Fibroblast of peridontal ligament (primary cell): ENCODE measurements at regions not wholly inside any gene's neighbourhood (a gene's known extent, or its start where the extent isn't known, plus 50 kb on each side); places are given as distances from the start of the nearest gene placed in this dataset.
A peak's percentile ranks its signal among the peaks of the same experiment; 100 is the strongest.

Experiments
- DNase-seq: peaks from one replicate; pipeline ENCODE4 v3.0.0-alpha.2; 2010; ENCODE audit errors: extremely low read depth

DNA sequence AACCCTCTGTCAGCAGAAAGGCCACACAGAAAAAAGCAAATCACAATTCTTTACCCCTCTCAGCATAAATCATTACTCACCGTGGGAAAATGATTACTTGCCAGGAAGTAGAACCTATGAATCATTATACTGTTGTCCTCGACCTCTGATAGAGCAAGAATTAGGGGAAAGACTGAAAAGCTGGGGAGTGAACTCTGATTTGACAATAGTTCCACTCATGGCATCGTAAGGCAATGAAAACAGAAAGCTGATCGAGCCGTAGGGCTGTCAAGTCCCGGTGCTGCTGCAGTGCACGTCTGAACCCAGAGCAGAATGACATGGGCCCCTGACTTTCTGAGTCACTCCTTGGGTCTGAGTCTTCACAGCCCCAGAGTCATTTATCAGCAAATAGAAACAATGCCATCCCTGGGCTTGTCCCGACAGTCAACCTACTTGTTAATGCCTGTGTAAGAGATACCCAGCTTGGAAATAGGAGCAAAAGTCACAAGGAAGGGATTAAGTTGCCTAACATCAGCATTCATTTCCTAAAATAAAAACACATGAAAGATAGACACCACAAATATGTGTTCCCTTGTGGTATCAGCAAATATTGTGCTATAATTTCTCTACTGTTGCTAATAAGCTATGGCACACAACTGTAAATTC, 224.8 kb upstream of the MARCKS start:
- peak; percentile 91 for DNase-seq

DNA sequence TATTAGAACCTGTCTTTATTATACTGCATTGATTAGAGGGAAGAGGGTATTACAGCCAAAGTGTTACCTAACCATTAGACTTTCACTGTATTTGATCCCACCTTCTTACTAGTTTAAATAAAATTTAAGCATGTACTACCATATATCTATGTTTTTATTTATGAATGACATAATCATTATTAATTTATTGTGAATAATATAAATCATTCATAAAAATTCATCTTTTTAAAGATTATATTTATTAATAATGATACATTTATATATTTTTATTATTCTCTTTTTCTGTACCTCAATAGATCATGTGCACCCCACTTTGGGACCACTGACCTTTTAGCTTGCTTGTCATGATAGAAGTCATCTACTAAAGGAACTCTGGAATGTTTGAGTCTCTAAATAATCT, 223.5 kb upstream of the MARCKS start:
- DNase-seq: no peak

DNA sequence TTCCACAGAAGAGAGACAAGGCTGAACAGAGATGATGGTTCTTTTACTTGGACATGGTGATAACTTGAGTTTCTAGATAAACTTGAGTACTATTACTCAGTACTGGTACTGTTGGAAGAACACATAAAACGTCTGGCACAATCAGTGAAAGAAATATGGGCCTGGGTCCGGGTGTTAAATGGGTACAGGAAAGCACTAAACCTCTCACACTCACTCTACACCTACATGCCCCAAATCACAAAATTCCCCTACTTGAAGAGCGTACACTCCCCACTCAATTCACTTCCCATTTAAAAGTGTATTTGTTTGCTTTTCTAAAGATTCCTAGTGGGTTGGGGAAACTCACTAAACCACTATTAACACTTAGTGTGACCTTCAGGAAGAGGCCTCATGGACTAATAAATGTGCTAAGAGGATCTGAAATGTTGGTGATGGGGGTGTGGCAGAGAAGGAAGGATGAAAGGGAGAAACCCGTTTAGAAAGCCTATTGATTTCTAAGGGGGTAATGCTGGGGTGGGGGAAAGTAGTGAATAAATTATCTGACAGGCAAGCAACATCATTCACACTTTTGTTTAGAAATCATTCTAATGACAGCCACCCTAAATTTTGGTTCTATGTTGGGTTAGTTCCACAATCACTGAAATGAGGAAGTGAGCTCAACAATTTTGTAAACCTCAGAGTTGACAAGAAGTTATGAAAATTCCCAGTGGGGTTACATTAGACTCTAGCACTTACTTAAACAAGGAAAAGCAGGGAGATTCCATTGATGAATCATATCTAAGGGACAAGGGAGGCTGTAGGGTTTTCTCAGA, 222.6 kb upstream of the MARCKS start:
- peak; percentile 84 for DNase-seq

DNA sequence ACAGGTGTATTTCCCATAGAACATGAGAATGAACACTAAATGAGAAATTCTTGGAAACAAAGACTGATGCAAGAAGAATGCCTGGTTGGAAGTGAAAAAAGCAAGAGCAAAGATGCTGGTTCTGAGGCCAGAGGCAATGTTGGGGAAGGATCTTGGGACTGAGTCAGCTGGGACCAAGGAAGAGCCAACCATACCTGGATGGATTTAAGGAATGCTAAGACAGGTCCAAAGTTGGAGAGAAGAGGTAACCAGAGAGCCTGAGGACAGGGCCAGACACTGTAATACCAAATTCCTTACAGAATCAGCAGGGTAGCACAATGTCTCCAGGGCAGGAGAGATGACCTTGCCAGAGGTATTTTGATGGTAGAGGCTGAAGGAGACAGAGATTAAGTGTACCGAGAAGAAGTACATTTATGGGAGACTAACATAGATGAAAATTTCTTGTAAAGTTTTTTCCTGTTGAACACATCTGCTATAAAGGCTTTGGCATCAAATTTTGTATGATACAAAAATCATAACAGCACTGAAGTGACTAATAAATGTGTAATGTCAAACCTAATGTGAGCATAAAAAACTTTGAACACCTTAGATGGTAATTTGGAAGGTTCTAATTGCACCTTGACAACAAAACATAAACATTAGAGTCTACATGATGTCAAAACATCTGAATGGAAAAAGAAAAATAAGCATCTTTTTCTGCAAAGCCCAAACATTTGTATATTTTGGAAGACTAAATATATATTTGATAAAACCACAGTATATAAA, 221.7 kb upstream of the MARCKS start:
- no peak for DNase-seq

DNA sequence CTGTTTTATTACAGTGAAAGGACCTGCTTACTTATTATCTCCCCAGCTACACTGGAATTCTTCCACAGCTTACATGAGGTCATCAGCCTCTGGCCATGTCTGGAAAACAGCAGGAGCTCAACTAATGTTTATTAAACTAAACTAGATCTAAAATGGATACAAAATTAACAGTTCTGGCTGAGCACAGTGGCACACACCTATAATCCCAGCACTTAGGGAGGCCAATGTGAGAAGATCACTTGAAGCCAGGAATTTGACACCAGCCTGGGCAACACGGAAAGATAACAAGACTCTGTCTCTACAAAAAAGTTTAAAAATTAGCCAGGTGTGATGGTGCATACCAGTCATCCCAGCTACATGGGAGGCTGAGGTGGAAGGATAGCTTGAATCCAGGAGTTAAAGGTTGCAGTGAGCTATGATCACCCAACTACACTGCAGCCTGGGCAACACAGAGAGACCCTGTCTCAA, 220.8 kb upstream of the MARCKS start:
- DNase-seq: no peak

DNA sequence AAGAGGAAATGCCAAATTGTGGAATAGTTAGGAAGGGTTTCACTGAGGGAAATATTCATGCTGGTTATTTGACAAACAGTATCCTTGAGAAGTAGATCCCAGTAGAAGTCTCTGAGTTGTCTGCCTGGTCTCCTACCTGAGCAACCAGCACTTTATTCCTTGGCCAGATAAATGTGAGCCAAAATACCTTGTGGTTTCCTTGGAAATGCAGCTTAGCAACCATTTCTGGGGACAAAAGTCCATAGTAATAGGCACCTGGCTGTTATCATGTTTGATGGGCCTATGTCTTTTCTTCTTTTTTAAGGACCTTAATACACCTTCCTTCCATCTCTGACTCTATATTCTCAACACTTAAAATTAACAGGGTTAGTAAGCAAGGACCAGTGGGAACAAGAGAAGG, 217.1 kb upstream of the MARCKS start:
- no peak for DNase-seq

DNA sequence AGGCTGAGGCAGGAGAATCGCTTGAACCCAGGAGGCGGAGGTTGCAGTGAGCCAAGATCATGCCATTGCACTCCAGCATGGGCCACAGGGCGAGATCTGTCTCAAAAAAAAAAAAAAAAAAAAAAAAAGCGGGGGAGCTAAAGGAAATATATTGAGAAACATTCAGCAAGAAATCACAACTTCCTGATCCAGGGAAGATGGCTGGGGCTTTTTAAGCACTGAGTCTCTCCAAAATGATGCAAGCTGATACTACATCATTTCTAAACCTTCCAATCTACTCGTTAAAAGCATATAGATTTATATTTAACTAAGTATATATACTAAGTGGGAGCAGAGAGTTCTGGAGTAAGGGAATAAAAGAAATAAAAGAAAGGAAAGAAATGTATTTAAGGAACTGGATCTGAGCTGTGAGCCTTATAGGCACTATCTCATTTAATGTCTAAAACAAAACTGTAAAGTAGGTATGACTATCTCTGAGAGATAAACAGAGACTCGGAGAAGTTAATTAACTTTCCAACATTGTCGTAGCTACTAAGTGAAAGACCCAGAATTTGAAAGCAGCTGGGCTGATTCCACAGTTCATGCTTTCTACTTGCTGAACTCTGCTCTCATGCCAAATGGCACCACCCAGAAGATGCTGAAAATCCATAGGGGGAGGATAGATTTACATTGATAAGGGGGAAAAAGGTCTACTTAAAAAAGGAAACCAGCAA, 215.0 kb upstream of the MARCKS start:
- no peak for DNase-seq

DNA sequence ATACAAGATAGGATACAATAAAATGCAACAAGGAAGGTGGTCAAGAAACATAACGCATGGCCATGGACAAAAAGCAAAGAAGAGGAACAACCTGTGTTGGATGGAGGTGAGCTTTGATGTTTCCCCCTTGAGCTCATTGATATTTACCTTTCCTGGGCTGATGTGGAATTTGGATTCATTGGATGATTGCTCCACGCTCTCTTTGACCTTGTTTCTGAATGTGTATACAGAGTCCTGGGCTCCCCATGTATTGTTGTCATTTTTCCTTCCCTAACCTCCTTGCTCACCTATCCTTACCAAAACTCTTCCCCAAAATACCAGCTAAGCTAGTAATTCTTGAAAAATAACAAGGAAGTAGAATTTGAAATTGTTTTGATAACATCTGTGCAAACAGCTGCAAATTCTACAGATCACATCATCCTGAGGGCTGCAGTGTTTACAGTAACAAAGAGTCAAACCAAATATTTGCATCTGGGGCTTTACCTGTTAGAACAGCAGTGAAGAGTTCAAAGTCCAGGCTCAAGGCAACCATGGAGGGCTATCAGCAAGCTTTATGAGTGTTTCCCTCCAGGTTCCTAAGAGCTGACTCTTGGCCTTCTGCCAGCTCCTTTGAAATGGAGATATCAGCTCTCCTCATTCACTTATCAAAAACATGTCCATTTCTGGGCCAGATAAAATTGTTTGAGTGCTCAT, 214.3 kb upstream of the MARCKS start:
- DNase-seq: no peak

DNA sequence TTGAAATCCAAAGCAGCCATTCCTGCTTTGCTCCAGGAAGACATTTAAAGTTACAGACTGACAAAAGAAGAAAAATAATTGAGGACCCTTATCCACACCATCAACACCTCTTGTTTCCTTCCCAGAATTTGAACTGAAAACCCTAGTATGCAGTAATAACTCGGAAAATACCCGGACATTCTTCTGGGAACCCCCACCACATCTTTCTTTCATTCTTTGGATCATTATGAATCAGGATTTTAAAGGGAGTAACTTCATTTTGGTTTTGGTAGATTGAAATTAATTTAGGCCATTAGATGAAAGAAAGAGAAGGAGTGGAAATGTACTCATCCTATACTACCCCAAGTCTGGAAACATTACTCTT, 213.8 kb upstream of the MARCKS start:
- DNase-seq: no peak

DNA sequence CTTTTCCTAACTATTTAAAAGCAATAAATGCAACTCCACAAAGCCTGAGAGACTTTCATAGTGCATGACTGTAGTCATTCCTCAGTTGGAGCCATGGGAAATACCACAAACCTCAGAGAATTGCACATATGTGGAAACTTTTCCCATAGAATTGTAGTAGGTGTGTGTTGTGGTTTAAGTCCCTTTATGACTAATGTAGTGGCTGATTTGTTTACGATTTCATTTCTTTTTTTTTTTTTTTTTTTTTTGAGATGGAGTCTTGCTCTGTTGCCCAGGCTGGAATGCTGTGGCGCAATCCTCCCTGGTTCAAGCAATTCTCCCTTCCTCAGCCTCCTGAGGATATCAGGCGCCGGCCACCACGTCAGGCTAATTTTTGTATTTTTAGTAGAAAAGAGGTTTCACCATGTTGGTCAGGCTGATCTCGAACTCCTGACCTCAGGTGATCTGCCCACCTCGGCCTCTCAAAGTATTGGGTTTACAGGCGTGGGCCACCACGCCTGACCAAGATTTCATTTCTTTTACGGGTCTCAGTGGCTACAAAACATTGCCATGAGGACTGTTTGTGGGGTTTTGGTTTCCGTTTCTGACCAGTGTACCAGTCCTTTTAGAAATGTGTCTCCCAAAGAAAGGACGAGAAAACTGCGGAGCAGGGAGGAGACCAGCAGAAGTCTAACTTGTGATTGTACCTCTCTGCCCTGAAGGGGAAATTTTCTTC, 212.1 kb upstream of the MARCKS start:
- peak; percentile 99 for DNase-seq

DNA sequence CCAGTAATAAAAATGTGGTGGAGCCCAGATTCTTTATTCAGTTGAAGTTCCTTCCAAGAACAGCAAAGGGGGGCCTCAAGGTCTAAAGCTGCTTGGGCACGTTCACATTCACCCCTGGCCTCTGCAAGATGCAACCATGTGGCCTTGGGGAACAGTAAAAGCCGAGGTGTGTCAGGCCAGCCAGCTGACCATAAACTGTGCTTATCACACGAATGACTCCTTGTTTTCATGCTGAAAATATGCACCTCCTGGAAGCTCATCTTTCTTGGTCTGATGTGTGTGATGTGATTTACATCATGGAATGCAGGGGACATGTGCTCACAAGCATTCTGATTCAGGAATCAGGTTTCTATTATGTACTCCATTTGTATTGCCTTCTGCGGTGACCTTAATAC, 211.6 kb upstream of the MARCKS start:
- peak; percentile 78 for DNase-seq

DNA sequence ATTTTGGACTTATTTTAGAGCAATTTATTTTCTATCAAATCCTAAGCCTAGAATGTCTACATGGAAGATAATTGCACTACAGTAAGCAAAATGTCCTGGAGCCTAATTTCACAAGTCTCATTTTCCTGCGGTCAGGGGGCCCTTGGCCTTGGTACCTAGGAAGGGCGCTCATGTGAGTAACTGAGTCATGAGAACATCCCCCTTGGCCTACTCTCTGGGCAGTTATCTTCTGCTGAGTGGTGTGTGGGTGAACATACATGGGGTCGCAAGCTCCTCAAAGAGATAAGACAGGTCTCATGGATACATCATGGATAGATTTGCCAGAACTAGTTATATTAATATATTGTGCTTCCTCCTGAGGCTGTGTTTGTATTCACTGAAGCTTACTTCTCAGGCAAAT, 211.2 kb upstream of the MARCKS start:
- no peak for DNase-seq

DNA sequence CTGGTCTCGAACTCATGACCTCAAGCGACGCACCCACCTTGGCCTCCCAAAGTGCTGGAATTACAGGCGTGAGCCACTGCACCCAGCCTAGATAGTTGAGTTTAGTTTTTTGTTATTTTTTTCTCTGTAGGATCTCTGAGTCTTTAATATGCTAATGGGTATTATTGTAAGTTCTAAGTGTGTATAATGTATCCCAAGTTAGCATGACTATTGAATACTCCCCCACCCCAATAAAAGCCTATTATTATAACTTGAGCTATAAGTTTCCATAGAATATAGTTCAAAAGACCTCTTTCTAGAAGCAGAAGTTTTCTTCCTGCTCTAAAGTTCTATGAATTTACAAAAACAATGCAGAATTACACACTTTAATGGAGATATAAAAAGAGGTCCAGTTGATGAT, 210.4 kb upstream of the MARCKS start:
- no peak for DNase-seq

DNA sequence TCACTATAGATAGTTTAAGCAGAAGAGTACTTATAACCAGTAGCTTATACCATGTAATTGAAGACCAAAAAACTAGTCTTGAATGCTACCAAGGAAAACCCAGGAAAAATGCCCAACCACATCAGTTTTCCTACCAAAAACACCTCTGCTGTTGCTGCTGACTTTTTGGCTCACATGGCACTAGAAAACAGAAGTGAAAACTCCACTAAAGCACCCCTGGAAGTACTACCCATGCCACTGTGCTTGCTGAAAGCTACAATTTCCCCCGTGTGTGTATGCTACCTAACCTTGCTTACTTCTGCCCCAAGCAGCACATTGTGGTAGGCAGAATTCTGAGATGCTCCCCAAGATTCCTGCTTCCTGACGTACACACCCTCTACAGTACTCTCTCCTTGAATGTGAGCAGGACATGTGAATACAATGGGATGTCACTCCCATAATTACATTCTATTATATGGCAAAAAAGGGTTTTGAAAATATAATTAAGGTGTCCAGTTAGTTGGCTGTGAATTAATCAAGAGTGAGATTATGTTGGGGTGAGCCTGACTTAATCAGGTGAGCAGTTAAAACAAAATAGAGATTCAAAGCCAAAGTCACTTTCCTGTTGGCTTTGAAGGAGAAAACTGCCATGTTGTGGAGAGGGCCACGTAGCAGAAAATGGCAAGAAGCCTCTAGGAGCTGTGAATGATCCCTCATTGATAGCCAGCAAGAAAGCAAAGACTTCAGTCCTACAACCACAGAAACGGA, 209.8 kb upstream of the MARCKS start:
- DNase-seq: no peak

DNA sequence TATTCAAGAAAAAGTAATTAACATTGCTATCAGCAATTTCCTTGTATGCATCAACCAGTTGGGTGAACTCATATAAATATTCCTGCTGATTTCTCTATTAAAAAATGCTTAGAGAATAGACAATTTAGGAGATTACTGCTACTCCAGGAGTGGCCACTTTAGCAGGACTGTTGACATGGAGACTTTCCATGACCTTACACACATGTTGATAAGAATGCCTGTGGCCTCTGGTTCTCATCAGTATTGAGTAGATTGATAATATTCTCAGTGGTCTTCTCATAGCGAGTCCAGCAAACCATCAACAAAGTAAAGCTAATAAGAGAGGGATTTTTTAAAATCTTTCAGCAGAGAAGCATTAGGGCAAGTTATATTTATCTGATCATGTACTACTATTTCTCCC, 208.4 kb upstream of the MARCKS start:
- DNase-seq: no peak

DNA sequence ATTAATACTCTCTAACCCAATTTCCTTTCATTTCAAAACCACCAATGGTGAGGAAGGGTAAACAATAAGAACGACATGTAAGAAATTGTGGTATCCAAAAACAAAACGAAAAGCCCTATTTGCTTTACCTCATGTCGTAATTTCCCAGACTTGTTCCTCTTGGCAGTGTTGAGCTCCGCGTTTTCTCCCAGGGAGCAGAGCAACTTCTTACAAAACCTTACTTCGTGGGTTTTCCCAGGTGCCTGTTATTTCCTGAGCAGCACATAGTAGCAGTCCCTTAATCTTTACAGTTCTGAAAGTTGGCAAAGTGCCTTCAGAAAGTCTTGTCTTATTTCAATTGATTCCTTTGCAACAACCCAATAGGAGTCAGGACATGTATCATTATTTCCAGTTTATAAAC, 207.9 kb upstream of the MARCKS start:
- peak; percentile 64 for DNase-seq

DNA sequence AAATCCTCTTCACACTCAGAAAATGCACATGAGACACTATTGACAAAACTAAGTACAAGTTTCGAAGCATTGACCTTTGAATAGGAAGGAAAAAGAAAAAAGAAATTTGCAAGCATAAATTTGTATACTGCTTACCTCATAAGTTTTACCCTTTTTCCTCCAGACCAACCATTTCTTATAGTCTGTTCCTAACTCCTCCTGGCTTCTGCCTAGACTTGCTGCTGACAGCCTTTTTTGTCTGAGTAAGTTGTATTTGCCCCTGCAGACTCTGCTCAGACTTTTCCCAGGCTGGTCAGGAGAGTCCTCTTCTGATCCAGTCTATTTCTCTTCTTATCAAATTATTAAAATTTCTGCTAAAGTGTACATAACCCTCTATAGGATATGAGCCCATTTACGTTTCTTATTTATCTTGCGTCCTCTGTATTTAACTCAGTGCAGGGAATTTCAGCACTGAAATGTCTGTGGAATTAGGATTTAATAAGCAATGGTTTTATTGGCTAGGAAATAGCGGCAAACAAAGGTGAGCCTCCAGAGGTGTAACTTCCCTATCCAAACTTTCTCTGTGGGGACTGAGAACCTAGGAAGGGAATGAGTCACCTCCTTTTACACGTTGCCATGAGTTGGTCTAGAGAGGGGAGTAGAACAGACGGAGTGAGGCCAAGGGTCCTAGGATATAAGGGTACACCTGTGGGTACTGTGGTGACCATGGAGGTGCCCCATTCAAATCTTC, 207.1 kb upstream of the MARCKS start:
- no peak for DNase-seq

DNA sequence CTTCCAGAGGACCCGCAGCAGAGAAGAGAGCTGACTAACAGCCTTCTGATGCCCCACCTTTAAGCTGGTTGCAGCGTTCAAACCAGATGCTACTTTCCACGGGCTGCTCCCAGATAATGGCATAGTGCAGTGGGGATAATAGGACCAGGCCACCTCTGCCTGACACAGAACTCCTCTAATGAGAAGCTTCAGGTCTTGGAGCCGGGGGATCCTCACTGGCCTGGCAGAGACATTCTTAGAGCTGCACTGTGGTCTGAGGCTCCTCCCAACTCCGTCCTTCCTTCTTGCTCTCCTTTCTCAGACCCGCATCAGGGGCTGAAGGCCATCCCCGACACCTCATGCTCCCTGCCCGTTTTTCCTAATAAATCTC, 206.6 kb upstream of the MARCKS start:
- no peak for DNase-seq

DNA sequence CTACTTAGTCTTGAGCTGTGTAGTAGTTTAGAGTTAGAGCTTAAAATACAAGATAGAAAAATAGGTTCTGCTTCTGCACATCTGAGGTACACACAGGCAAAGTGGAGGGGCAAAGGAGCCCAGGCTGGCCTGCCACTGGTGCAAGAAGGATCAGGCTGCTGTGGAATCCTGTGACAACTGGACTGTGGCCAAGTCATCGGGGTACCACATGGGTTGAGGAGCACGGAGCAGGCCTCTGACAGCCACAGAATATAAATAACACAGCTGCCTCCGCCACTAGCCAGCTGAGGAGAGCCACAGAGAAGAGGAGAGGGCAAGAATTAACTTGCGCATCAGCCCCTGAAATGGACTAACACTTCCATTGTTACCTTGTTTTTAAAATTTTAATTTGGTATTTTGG, 206.0 kb upstream of the MARCKS start:
- no peak for DNase-seq

DNA sequence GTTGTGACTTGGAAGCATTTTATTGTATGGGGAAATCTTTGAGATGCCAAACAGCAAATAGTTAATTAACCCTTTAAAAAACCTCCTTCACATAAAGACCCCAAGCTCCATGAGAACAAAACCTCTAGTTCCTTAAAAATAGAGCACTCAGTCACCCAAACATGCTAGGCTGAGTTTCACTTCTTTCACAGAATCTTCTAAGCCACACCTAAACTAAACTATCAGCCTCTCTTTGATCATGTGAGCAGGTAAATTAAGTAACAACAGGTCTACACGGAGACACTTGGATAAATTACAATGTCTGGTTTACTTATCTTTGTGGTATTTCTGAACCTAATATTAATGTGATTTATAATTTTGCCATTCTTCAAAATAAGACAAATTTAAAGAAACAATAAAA, 205.2 kb upstream of the MARCKS start:
- no peak for DNase-seq
